HepG2 (cell line): ENCODE measurements at regions not wholly inside any gene's neighbourhood (a gene's known extent, or its start where the extent isn't known, plus 50 kb on each side); places are given as distances from the start of the nearest gene placed in this dataset.

Experiments
- ATAC-seq: fragments of 200-7000 bp; cut with Tn5 transposase; 3 replicates; pipeline ENCODE4 v1.9.1; 2020; ENCODE audit warnings: mild to moderate bottlenecking, moderate library complexity
- BruUV-seq: library from RNA; stranded (reverse); fragments of 400-500 nt; replicated peaks from 2 replicates; lab custom pipeline; 2021; lab: Mats Ljungman, UMichigan
- CTCF ChIA-PET: fragments of 300-600 bp; formaldehyde crosslinking; extraction: SDS; loops from one replicate; lab custom pipeline; 2021; ENCODE audit warnings: low total read pairs, inconsistent platforms, low intra/inter-chr PET ratio; lab: Yijun Ruan, JAX
- POLR2A ChIA-PET: fragments of 350-600 bp; sonication (Branson Sonifier 250); formaldehyde crosslinking; loops from one replicate; lab custom pipeline; 2020; ENCODE audit warnings: antibody characterized with exemption, inconsistent platforms; lab: Yijun Ruan, JAX
- DNase-seq: peaks from one replicate; pipeline ENCODE4 v3.0.0-alpha.2; 2015; ENCODE audit warnings: low spot score
- FAIRE-seq: peaks from 3 replicates; lab custom pipeline; 2011; peaks lifted over from hg19 to GRCh38; lab: Jason Lieb, UNC
- H2AFZ ChIP-seq: one replicate; pipeline ENCODE4 v1.6.1; 2011; ENCODE audit warnings: low read length, inconsistent platforms
- H3K27ac ChIP-seq: fragments of 300-600 bp; 3 replicates; pipeline ENCODE4 v1.8.0; 2011; ENCODE audit warnings: mixed run types, mild to moderate bottlenecking, mixed read lengths, low read length, inconsistent platforms; ENCODE audit not compliant: insufficient read depth; ENCODE audit errors: extremely low read length
- H3K27me3 ChIP-seq, 2 experiments: fragments of 200-600 bp in 1 of 2; 2 replicates in 1 of 2; 3 replicates in 1 of 2; pipeline versions ENCODE4 v1.6.0 to v1.8.0; 2011; ENCODE audit warnings: low read length in 2 of 2, mild to moderate bottlenecking in 2 of 2, moderate library complexity in 2 of 2, inconsistent platforms in 1 of 2; ENCODE audit not compliant: insufficient read depth in 2 of 2, control insufficient read depth in 1 of 2
- H3K36me3 ChIP-seq, 2 experiments: fragments of 200-600 bp in 1 of 2; replicated peaks in 1 of 2; 2 replicates in 1 of 2; 3 replicates in 1 of 2; pipeline versions ENCODE4 v1.5.1 to v1.8.0; 2011; ENCODE audit warnings: low read length in 2 of 2, inconsistent platforms in 1 of 2; ENCODE audit not compliant: insufficient read depth in 2 of 2, control insufficient read depth in 1 of 2
- H3K4me1 ChIP-seq: 2 replicates; pipeline ENCODE4 v1.5.1; 2012; ENCODE audit warnings: low read length, inconsistent platforms; ENCODE audit not compliant: insufficient read depth
- H3K4me2 ChIP-seq: 2 replicates; pipeline ENCODE4 v1.6.0; 2011; ENCODE audit warnings: low read depth, low read length, inconsistent platforms
- H3K4me3 ChIP-seq, 3 experiments: fragments of 200-600 bp in 1 of 3; sonication (generic), shearing (Covaris generic) in 1 of 3; replicated peaks in 1 of 3; 2 replicates each; pipeline ENCODE4 v1.5.1; 2011 to 2016; ENCODE audit warnings: low read length in 3 of 3, inconsistent platforms in 2 of 3, low read depth in 2 of 3, mild to moderate bottlenecking in 2 of 3, control low read depth in 1 of 3, mixed read lengths in 1 of 3; ENCODE audit not compliant: insufficient read depth in 1 of 3
- H3K79me2 ChIP-seq: one replicate; pipeline ENCODE4 v1.6.1; 2011; ENCODE audit warnings: low read length, inconsistent platforms; ENCODE audit not compliant: insufficient read depth
- H3K9ac ChIP-seq: 2 replicates; pipeline ENCODE4 v1.6.0; 2011; ENCODE audit warnings: mild to moderate bottlenecking, low read depth, low read length, inconsistent platforms; ENCODE audit not compliant: insufficient read depth
- H3K9me3 ChIP-seq: 2 replicates; pipeline ENCODE4 v1.5.1; 2012; ENCODE audit warnings: mild to moderate bottlenecking, low read length
- H4K20me1 ChIP-seq: 2 replicates; pipeline ENCODE4 v1.6.0; 2011; ENCODE audit warnings: inconsistent platforms, mild to moderate bottlenecking, low read length, moderate library complexity; ENCODE audit not compliant: insufficient read depth
- ETV6 ChIP-seq: sonication (generic); formaldehyde crosslinking; conservative IDR thresholded peaks from 2 replicates; pipeline ENCODE4 v1.4.0; 2020; ENCODE audit warnings: missing genetic modification reagents
- FOXA1 ChIP-seq, 2 experiments: fragments of 450-650 bp in 1 of 2; sonication (generic) in 1 of 2; formaldehyde crosslinking in 1 of 2; IDR thresholded peaks; 2 replicates each; pipeline versions ENCODE4 v1.4.0 to v1.6.1; 2016 to 2020; ENCODE audit warnings: missing genetic modification reagents in 1 of 2
- HOXA9 ChIP-seq: sonication (generic); formaldehyde crosslinking; IDR thresholded peaks from 2 replicates; pipeline ENCODE4 v1.8.1; 2022; ENCODE audit warnings: missing genetic modification reagents, mild to moderate bottlenecking, moderate library complexity, borderline replicate concordance
- KAT2B ChIP-seq: fragments of 150-350 bp; IDR thresholded peaks from 2 replicates; pipeline ENCODE4 v1.6.1; 2014; ENCODE audit warnings: low read depth, low read length, borderline replicate concordance
- RAD51 ChIP-seq: fragments of 450-650 bp; IDR thresholded peaks from 2 replicates; pipeline ENCODE4 v1.6.1; 2016; ENCODE audit warnings: borderline replicate concordance
- RFXAP ChIP-seq: sonication (generic); formaldehyde crosslinking; IDR thresholded peaks from 2 replicates; pipeline ENCODE4 v1.4.0; 2020; ENCODE audit warnings: missing genetic modification reagents, borderline replicate concordance
- SRSF1 ChIP-seq: fragments of 200-400 bp; formaldehyde crosslinking; optimal IDR thresholded peaks from 2 replicates; pipeline ENCODE3; 2017; ENCODE audit warnings: mild to moderate bottlenecking, low read depth, low read length, moderate library complexity
- ZFX ChIP-seq: sonication (generic); formaldehyde crosslinking; IDR thresholded peaks from 2 replicates; pipeline ENCODE4 v1.4.0; 2020; ENCODE audit warnings: mild to moderate bottlenecking, low read depth, missing genetic modification reagents, moderate library complexity
- WGBS: methylation state at CpG from one replicate; pipeline ENCODE4 v1.1.6; 2017; ENCODE audit warnings: low lambda C conversion rate; 5-methylcytosine and 5-hydroxymethylcytosine counted together
- in situ Hi-C: cut with HindIII; loops from 2 replicates; pipeline ENCODE4 v1.10.0; 2017; ENCODE audit warnings: low pct_unique_long_range_greater_than_20kb; ENCODE audit not compliant: extremely low pct_ligation_motif_present
- intact Hi-C: fragments of 100-400 bp; cut with micrococcal nuclease; formaldehyde crosslinking; loops from one replicate; pipeline ENCODE4 v1.10.0; 2022; ENCODE audit not compliant: unreplicated experiment
- TF ChIP-seq, protein P1 (sequence below): sonication (generic); formaldehyde crosslinking; IDR thresholded peaks from 2 replicates; pipeline ENCODE4 v1.4.0; 2020; ENCODE audit warnings: missing genetic modification reagents, borderline replicate concordance

DNA sequence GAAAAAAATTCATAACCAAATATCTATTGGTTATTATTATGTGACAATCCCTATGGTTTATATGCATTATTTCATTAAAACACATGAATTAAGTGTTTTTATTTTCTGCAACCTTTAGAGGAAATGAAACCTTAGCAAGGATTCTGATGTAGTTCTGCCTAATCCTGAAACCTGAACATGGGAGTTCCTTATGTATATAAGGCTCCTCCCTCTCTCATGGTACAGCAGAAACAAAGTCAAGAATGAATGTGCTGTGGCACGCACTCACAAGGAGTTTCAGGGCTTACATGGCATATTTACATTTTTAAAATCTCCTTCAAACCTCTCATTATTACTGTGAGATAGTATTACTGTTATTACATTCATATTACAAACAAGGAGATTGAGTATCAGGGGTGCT, 426.4 kb upstream of the CITED2 start:
- Histone ChIP-seq H3K27ac (no peak overlapping the region), H4K20me1 (no peaks in the 10 kb centered on the region), H3K4me2 (no peak overlapping the region), H3K9ac (no peak overlapping the region), H3K4me3 (no peak overlapping the region), H3K36me3 (no peaks in the 10 kb centered on the region), H3K4me1 (no peaks in the 10 kb centered on the region), H3K9me3 (no peaks in the 10 kb centered on the region), H3K79me2 (no peaks in the 10 kb centered on the region), H2AFZ (no peak overlapping the region), H3K27me3 (no peaks in the 10 kb centered on the region)
- ChIA-PET CTCF (no interaction called here), POLR2A (no interaction called here)
- no TSS peak for BruUV-seq
- DNase-seq (no peak), FAIRE-seq (no peak), ATAC-seq (no peak)
- TF ChIP-seq RAD51, result no peak
- no peak for TF ChIP-seq ETV6 (CRISPR knock-in tag)
- no peak for TF ChIP-seq HOXA9 (CRISPR knock-in tag)
- TF ChIP-seq FOXA1 (IDR thresholded peaks at IDR 0.05), result no peak
- no peak for TF ChIP-seq FOXA1 (CRISPR knock-in tag; IDR thresholded peaks at IDR 0.05)
- TF ChIP-seq ZFX (CRISPR knock-in tag), result no peak
- no peak for TF ChIP-seq KAT2B
- no peak for TF ChIP-seq RFXAP
- TF ChIP-seq, protein P1, sequence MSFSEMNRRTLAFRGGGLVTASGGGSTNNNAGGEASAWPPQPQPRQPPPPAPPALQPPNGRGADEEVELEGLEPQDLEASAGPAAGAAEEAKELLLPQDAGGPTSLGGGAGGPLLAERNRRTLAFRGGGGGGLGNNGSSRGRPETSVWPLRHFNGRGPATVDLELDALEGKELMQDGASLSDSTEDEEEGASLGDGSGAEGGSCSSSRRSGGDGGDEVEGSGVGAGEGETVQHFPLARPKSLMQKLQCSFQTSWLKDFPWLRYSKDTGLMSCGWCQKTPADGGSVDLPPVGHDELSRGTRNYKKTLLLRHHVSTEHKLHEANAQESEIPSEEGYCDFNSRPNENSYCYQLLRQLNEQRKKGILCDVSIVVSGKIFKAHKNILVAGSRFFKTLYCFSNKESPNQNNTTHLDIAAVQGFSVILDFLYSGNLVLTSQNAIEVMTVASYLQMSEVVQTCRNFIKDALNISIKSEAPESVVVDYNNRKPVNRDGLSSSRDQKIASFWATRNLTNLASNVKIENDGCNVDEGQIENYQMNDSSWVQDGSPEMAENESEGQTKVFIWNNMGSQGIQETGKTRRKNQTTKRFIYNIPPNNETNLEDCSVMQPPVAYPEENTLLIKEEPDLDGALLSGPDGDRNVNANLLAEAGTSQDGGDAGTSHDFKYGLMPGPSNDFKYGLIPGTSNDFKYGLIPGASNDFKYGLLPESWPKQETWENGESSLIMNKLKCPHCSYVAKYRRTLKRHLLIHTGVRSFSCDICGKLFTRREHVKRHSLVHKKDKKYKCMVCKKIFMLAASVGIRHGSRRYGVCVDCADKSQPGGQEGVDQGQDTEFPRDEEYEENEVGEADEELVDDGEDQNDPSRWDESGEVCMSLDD, result no peak
- TF ChIP-seq SRSF1, result no peak
- in situ Hi-C loops (no loop called here), intact Hi-C loops (no loop called here)
- 0% methylated on average over 1 of the region's 1 CpG for WGBS
